ENCODE measurements at regions not wholly inside any gene's neighbourhood (a gene's known extent, or its start where the extent isn't known, plus 50 kb on each side); places are given as distances from the start of the nearest gene placed in this dataset.

DNA sequence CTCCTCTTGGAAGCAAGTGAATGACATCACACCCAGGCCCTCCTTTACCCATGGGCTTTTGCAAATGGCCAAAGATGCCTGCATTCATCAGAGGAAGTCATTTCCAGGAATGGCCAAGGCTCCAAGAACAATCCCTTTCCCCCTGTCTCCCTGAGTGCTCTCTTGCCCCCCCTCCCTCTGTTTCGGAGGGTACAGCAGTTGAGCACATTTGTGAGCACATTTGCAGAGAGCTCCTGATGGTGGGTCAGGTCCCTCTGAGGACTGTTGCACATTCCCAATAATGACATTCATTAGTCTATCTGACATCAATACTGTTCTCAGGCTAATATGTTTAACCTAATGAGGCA is 113.4 kb downstream of the MATN1 start:
- intact Hi-C loops (cut with micrococcal nuclease): no loop called here
- H3K4me1 Mint-ChIP-seq: no peaks in the 10 kb centered on the region
- H3K4me3 Mint-ChIP-seq: no peak overlapping the region
- H3K36me3 Mint-ChIP-seq (ENCODE audit: low read depth): no peaks in the 10 kb centered on the region
- no peaks in the 10 kb centered on the region for H3K9me3 Mint-ChIP-seq
- DNase-seq: no peak
- no peak overlapping the region for H3K27ac Mint-ChIP-seq
- H3K27me3 Mint-ChIP-seq: peaks cover 6% of the 10 kb centered on the region

GRCh38 chr1:30609336-30609998 is 113.9 kb downstream of the MATN1 start:
- intact Hi-C loops (cut with micrococcal nuclease): no loop called here
- no peak for DNase-seq
- Mint-ChIP-seq H3K9me3 (no peaks in the 10 kb centered on the region), H3K27ac (no peak overlapping the region), H3K36me3 (ENCODE audit: low read depth) (no peaks in the 10 kb centered on the region), H3K4me1 (no peaks in the 10 kb centered on the region), H3K4me3 (no peak overlapping the region), H3K27me3 (peaks cover 4% of the 10 kb centered on the region)

- peaks cover 4% of the 10 kb centered on the region for H3K27me3 Mint-ChIP-seq
- DNase-seq: no peak
- H3K9me3 Mint-ChIP-seq: no peaks in the 10 kb centered on the region
- intact Hi-C loops (cut with micrococcal nuclease): no loop called here
- no peak overlapping the region for H3K27ac Mint-ChIP-seq
- H3K4me1 Mint-ChIP-seq: no peaks in the 10 kb centered on the region
- no peak overlapping the region for H3K4me3 Mint-ChIP-seq
- no peaks in the 10 kb centered on the region for H3K36me3 Mint-ChIP-seq (ENCODE audit: low read depth)
These were observed 115.7 kb downstream of the MATN1 start for GRCh38 chr1:30607723-30608122.

GRCh38 chr1:30606166-30606565 is 117.2 kb downstream of the MATN1 start:
- H3K36me3 Mint-ChIP-seq (ENCODE audit: low read depth): no peaks in the 10 kb centered on the region
- no peaks in the 10 kb centered on the region for H3K4me1 Mint-ChIP-seq
- peaks cover 4% of the 10 kb centered on the region for H3K27me3 Mint-ChIP-seq
- no peak overlapping the region for H3K27ac Mint-ChIP-seq
- intact Hi-C loops (cut with micrococcal nuclease): no loop called here
- no peak overlapping the region for H3K4me3 Mint-ChIP-seq
- DNase-seq: no peak
- no peaks in the 10 kb centered on the region for H3K9me3 Mint-ChIP-seq

DNA sequence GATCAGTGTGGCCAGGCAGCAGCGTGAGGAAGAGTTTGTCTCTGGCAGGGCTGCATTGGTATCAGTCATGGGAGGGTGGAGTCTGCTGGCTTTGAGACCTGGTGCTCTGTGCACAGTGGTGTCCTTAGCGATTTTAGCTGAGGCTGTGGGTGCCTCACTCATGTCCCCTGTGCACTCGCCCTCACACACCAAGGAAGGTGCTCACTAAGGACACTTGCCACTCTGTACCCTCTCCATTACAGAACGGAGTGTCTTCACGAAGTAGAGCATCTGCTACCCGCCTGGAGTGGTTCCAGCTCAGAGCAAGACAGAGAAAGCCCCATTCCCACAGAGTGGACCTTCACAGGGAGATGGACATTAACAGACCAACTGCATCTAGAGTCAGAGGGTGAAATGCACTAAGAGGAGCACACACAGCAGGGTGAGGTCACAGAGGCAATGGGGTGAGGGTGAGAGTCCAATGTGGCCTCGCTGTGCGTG is 117.9 kb downstream of the MATN1 start:
- intact Hi-C loops (cut with micrococcal nuclease): no loop called here
- Mint-ChIP-seq H3K9me3 (no peaks in the 10 kb centered on the region), H3K27me3 (peaks cover 4% of the 10 kb centered on the region), H3K4me1 (no peaks in the 10 kb centered on the region), H3K27ac (no peak overlapping the region), H3K36me3 (ENCODE audit: low read depth) (no peaks in the 10 kb centered on the region), H3K4me3 (no peak overlapping the region)
- DNase-seq: no peak

GRCh38 chr1:30604801-30605440 is 118.5 kb downstream of the MATN1 start:
- intact Hi-C loops (cut with micrococcal nuclease): no loop called here
- Mint-ChIP-seq H3K27me3 (peaks cover 2% of the 10 kb centered on the region), H3K4me1 (no peaks in the 10 kb centered on the region), H3K4me3 (no peak overlapping the region), H3K9me3 (no peaks in the 10 kb centered on the region), H3K36me3 (ENCODE audit: low read depth) (no peaks in the 10 kb centered on the region), H3K27ac (no peak overlapping the region)
- no peak for DNase-seq

GRCh38 chr1:30603081-30603858 is 120.1 kb downstream of the MATN1 start:
- Mint-ChIP-seq H3K27ac (no peak overlapping the region), H3K27me3 (no peaks in the 10 kb centered on the region), H3K4me1 (no peaks in the 10 kb centered on the region), H3K36me3 (ENCODE audit: low read depth) (no peaks in the 10 kb centered on the region), H3K4me3 (no peak overlapping the region), H3K9me3 (no peaks in the 10 kb centered on the region)
- intact Hi-C loops (cut with micrococcal nuclease): no loop called here
- no peak for DNase-seq

DNA sequence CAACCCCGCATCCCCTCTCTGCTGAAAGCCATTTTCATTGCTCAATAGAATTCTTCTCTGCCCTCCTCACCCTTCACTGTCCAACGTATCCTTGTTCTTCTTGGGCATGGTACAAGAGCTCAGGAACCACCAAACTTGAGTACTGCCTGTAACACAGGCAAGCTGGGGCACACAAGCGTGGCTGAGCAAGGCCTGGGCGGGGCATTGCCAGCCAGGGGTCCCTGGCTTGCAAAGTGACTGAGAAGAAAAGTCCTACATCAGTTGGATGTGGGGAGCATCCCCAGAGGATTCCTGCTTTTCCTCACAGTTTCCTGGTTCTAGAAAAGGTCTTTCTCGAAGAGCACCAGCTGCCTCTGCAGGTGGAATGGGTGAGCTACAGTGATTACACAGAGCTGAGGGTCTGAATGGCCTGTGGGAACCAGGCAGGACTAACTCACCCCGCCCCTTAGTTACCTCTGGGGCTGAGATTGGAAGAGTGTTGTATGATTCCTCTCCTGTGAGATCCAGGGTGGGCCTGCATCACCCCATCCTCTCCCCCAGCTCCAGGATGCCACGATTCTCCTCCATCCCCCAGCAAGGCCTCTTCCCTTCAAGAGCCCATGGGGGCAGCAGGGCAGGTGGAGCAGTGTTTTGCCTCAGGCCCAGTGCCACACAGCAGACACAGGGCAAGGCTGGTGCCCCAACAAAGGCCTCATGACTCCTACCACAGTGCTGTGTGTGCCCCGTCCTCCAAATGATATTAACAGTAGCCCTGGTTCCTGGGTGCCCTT is 121.9 kb downstream of the MATN1 start:
- no peak overlapping the region for H3K4me3 Mint-ChIP-seq
- peak; percentile 31 for DNase-seq
- H3K36me3 Mint-ChIP-seq (ENCODE audit: low read depth): no peaks in the 10 kb centered on the region
- no peaks in the 10 kb centered on the region for H3K9me3 Mint-ChIP-seq
- intact Hi-C loops (cut with micrococcal nuclease): no loop called here
- H3K27ac Mint-ChIP-seq: no peak overlapping the region
- H3K27me3 Mint-ChIP-seq: peaks cover under 1% of the 10 kb centered on the region
- H3K4me1 Mint-ChIP-seq: no peaks in the 10 kb centered on the region

DNA sequence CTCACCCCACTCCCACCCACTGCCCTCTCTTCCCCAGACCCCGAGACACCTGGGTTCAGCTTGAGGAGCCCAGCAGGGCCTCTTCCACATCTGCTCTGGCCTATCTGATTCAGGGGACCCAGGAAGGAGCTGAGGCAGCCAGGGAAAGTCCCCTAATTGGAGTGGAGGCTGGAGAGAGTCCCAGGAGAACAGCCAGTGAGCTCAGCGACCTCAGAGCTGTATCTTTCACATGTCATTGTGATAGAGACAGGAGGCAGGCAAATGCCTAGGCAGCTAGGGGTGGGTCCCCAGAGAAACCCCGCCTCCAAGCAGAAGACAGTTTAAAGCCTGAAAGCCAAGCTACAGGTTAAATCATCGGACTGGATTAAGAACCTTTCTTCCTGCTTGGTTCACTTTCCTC is 122.7 kb downstream of the MATN1 start:
- Mint-ChIP-seq H3K36me3 (ENCODE audit: low read depth) (no peaks in the 10 kb centered on the region), H3K4me1 (no peaks in the 10 kb centered on the region), H3K9me3 (no peaks in the 10 kb centered on the region), H3K4me3 (no peak overlapping the region), H3K27ac (no peak overlapping the region), H3K27me3 (peaks cover 3% of the 10 kb centered on the region)
- intact Hi-C loops (cut with micrococcal nuclease): no loop called here
- peak; percentile 34 for DNase-seq

DNA sequence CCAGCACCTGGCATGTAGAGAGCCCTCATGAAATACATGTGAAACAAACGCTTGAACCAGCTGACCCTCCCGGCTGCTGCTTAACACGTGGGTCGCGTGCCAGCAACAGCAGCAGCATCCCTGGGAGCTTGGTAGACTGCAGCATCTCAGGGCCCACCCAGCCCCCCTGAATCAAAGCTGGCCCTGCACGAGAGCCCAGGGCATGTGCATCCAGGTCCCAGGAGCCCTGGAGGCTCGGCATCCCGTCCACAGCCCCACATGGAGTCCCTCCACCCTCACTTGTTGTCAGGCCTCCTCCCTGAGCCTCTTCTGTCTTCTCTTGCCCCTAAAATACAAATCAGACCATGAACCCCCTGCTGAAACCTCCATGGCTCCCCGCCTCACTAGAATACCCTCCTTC is 123.1 kb downstream of the MATN1 start:
- Mint-ChIP-seq H3K36me3 (ENCODE audit: low read depth) (no peaks in the 10 kb centered on the region), H3K4me1 (no peaks in the 10 kb centered on the region), H3K27ac (no peak overlapping the region), H3K27me3 (peaks cover 3% of the 10 kb centered on the region), H3K9me3 (no peaks in the 10 kb centered on the region), H3K4me3 (no peak overlapping the region)
- no peak for DNase-seq
- intact Hi-C loops (cut with micrococcal nuclease): no loop called here

DNA sequence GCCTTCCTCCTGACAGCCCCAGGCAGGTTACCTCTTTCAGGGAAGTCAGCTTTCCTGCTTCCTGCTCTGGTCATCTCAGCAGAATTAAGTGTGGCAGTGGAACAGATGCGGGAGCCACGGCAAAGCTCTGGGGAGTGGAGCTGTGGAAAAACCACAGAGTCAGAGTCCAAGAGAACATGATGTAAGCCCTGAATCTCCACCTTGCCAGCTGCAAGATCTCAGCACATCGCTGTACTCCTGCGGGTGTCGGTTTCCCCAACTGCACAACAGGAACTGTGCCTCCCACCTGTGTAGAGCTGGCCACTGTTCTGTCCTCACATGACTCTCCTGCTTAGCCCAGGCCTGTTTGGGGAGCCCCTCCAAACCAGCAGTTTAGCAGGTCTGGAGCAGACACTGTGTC is 123.7 kb downstream of the MATN1 start:
- Mint-ChIP-seq H3K36me3 (ENCODE audit: low read depth) (no peaks in the 10 kb centered on the region), H3K9me3 (no peaks in the 10 kb centered on the region), H3K4me1 (no peaks in the 10 kb centered on the region), H3K4me3 (no peak overlapping the region), H3K27me3 (peaks cover 6% of the 10 kb centered on the region), H3K27ac (no peak overlapping the region)
- no peak for DNase-seq
- intact Hi-C loops (cut with micrococcal nuclease): no loop called here

DNA sequence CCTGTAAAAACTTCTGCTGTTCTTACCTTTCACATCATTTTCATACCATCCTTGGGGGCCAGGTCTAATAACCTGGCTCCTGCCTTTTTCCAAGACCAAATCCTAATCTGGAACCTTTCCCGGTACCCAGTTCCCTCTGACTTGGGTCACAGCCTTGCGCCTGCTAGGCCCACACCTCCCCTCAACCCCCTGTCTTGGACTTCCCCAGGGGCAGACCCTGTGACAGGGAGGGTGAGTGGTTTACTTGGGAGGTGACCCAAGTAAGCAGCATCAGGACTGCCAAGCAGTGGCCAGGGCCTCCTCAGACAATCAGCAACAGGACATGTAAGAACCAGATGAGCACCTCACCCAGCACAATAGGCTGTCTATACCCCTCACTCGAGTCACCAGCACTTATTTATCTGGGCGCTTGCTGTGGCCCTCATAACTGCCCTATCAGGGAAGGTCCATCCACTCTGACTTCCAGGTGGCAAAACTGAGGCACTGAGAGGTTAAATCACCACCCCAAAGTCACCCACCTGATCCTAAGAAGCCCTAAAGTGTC is 124.7 kb downstream of the MATN1 start:
- Mint-ChIP-seq H3K4me3 (no peak overlapping the region), H3K9me3 (no peaks in the 10 kb centered on the region), H3K36me3 (ENCODE audit: low read depth) (no peaks in the 10 kb centered on the region), H3K27me3 (peaks cover 6% of the 10 kb centered on the region), H3K27ac (no peak overlapping the region), H3K4me1 (no peaks in the 10 kb centered on the region)
- no peak for DNase-seq
- intact Hi-C loops (cut with micrococcal nuclease): no loop called here

- H3K4me3 Mint-ChIP-seq: no peak overlapping the region
- peaks cover 12% of the 10 kb centered on the region for H3K27me3 Mint-ChIP-seq
- H3K27ac Mint-ChIP-seq: no peak overlapping the region
- no peaks in the 10 kb centered on the region for H3K4me1 Mint-ChIP-seq
- intact Hi-C loops (cut with micrococcal nuclease): no loop called here
- no peaks in the 10 kb centered on the region for H3K36me3 Mint-ChIP-seq (ENCODE audit: low read depth)
- H3K9me3 Mint-ChIP-seq: no peaks in the 10 kb centered on the region
- DNase-seq: no peak
These were observed 125.7 kb downstream of the MATN1 start for GRCh38 chr1:30597711-30598110.

DNA sequence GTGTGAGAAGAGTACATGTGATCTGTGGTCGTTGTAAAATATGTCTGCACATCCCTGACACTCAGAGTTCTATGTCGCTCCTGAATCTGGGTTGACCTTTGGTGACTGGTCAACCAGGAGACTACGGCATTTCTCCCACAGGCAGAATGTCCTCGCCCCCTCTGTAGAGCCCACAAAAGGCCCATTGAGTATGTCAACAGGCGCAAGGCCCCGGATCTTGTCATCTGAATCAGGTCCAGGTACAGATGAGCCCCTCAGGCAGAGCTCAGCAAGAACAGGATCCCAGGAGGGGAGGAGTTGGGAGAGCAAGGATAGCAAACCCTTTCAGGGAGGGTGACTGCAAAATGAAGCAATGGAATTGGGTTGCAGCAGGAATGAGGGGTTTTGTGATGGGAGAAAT is 126.5 kb downstream of the MATN1 start:
- Mint-ChIP-seq H3K4me3 (no peak overlapping the region), H3K36me3 (ENCODE audit: low read depth) (no peaks in the 10 kb centered on the region), H3K27ac (no peak overlapping the region), H3K9me3 (no peaks in the 10 kb centered on the region), H3K27me3 (peaks cover 17% of the 10 kb centered on the region), H3K4me1 (no peaks in the 10 kb centered on the region)
- no peak for DNase-seq
- intact Hi-C loops (cut with micrococcal nuclease): no loop called here

Data from activated CD4-positive, alpha-beta T cell treated with anti-CD3 and anti-CD28 coated beads, Interleukin-2, amount 10 ng/mL, durations not matched to agents 24 days and 14 days (primary cell).